DND-41 (cell line): ENCODE measurements at regions not wholly inside any gene's neighbourhood (a gene's known extent, or its start where the extent isn't known, plus 50 kb on each side); places are given as distances from the start of the nearest gene placed in this dataset.

Experiments used
- ATAC-seq: fragments of 200-7000 bp; cut with Tn5 transposase; 3 replicates; pipeline ENCODE4 v1.9.1; 2021; ENCODE audit warnings: low read depth; ENCODE audit not compliant: insufficient read depth
- DNase-seq: peaks from one replicate; pipeline ENCODE4 v3.0.0-alpha.2; 2020
- H2AFZ ChIP-seq: 2 replicates; pipeline ENCODE4 v1.6.0; 2012; ENCODE audit warnings: low read depth, low read length
- H3K27ac ChIP-seq: 2 replicates; pipeline ENCODE4 v1.5.1; 2012; ENCODE audit warnings: low read length, inconsistent platforms
- H3K27me3 ChIP-seq: fragments of 200-600 bp; sonication (generic); 2 replicates; pipeline ENCODE4 v1.6.0; 2012; ENCODE audit warnings: low read length, mild to moderate bottlenecking, inconsistent platforms; ENCODE audit not compliant: insufficient read depth, poor library complexity
- H3K36me3 ChIP-seq: 2 replicates; pipeline ENCODE4 v1.5.1; 2012; ENCODE audit warnings: low read length, inconsistent platforms; ENCODE audit not compliant: insufficient read depth
- H3K4me1 ChIP-seq: 2 replicates; pipeline ENCODE4 v1.5.1; 2012; ENCODE audit warnings: mild to moderate bottlenecking, low read length; ENCODE audit not compliant: insufficient read depth
- H3K4me2 ChIP-seq: 2 replicates; pipeline ENCODE4 v1.6.0; 2012; ENCODE audit warnings: mild to moderate bottlenecking, moderate library complexity, low read length, inconsistent platforms; ENCODE audit not compliant: insufficient read depth
- H3K4me3 ChIP-seq, 2 experiments: fragments of 200-600 bp in 1 of 2; shearing (Covaris generic) in 1 of 2; 2 replicates each; pipeline ENCODE4 v1.5.1; 2012 to 2016; ENCODE audit warnings: inconsistent platforms in 2 of 2, low read length in 2 of 2, mild to moderate bottlenecking in 2 of 2, low read depth in 1 of 2, moderate library complexity in 1 of 2
- H3K79me2 ChIP-seq: 2 replicates; pipeline ENCODE4 v1.6.0; 2012; ENCODE audit warnings: low read length, inconsistent platforms; ENCODE audit not compliant: insufficient read depth
- H3K9ac ChIP-seq: 2 replicates; pipeline ENCODE4 v1.6.0; 2012; ENCODE audit warnings: low read depth, mild to moderate bottlenecking, inconsistent platforms, low read length, moderate library complexity
- H3K9me3 ChIP-seq: 2 replicates; pipeline ENCODE4 v1.5.1; 2012; ENCODE audit warnings: low read length, moderate library complexity, mild to moderate bottlenecking, inconsistent platforms; ENCODE audit not compliant: insufficient read depth, severe bottlenecking
- H4K20me1 ChIP-seq: 2 replicates; pipeline ENCODE4 v1.6.0; 2012; ENCODE audit warnings: low read length; ENCODE audit not compliant: insufficient read depth
- CTCF ChIP-seq: IDR thresholded peaks from 2 replicates; pipeline ENCODE4 v1.5.1; 2012; ENCODE audit warnings: borderline replicate concordance, low read length, moderate library complexity, mild to moderate bottlenecking; ENCODE audit not compliant: poor library complexity, severe bottlenecking; ENCODE audit errors: extremely low read depth
- EZH2 ChIP-seq: IDR thresholded peaks from 3 replicates; pipeline ENCODE4 v1.6.1; 2012; ENCODE audit warnings: borderline replicate concordance, low read depth, mild to moderate bottlenecking, moderate library complexity, low read length, inconsistent platforms; ENCODE audit not compliant: severe bottlenecking

DNA sequence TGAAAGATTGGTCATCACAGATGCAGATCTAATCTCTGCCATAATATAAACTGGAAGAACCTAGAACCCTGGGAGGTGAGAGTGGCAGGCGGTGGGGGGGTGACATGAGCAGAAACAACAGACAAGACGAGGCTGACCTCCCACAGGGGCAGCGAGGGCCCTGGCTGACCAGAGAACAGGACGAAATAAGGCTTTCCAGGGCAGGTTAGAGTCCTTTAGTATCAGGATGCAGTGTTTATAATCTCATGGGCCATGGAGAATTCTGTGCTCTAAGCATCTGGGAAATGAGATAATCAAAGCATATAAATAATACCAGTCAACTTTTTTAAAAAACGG lies 102.7 kb upstream of the BCL2L14 start:
- no peak overlapping the region for H3K4me2 ChIP-seq
- no peak for ATAC-seq
- H3K9me3 ChIP-seq, result no peaks in the 10 kb centered on the region
- H2AFZ ChIP-seq, result no peak overlapping the region
- no peaks in the 10 kb centered on the region for H3K36me3 ChIP-seq
- H3K27me3 ChIP-seq, result no peaks in the 10 kb centered on the region
- H3K4me3 ChIP-seq, result no peak overlapping the region
- no peak for TF ChIP-seq EZH2
- no peak for TF ChIP-seq CTCF
- no peak for DNase-seq
- H3K4me1 ChIP-seq, result no peaks in the 10 kb centered on the region
- no peaks in the 10 kb centered on the region for H4K20me1 ChIP-seq
- H3K9ac ChIP-seq, result no peak overlapping the region
- H3K27ac ChIP-seq, result no peak overlapping the region
- no peaks in the 10 kb centered on the region for H3K79me2 ChIP-seq

DNA sequence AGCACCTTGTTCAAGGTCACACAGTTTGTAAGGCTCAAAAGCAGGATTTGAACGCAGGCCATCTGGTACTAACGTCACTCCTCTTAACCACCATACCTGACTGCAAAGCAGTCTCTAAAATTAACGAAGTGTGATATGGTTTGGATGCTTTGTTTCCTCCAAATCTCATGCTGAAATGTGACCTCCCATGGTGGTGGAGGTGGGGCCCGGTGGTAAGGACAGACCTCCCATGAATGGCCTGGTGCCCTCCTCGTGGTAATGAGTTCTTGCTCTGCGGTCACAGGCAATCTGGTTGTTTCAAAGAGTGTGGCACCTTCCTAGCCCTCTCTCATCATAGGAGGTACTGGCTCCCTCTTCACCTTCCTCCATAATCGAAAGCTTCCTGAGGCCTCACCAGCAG lies 102.2 kb upstream of the BCL2L14 start:
- DNase-seq (no peak), ATAC-seq (no peak)
- H3K27me3 ChIP-seq, result no peaks in the 10 kb centered on the region
- H4K20me1 ChIP-seq, result no peaks in the 10 kb centered on the region
- no peak for TF ChIP-seq EZH2
- no peak for TF ChIP-seq CTCF
- H3K36me3 ChIP-seq, result no peaks in the 10 kb centered on the region
- no peak overlapping the region for H3K9ac ChIP-seq
- no peaks in the 10 kb centered on the region for H3K4me1 ChIP-seq
- no peak overlapping the region for H3K4me2 ChIP-seq
- no peaks in the 10 kb centered on the region for H3K79me2 ChIP-seq
- H3K4me3 ChIP-seq, result no peak overlapping the region
- H3K27ac ChIP-seq, result no peak overlapping the region
- no peaks in the 10 kb centered on the region for H3K9me3 ChIP-seq
- no peak overlapping the region for H2AFZ ChIP-seq

DNA sequence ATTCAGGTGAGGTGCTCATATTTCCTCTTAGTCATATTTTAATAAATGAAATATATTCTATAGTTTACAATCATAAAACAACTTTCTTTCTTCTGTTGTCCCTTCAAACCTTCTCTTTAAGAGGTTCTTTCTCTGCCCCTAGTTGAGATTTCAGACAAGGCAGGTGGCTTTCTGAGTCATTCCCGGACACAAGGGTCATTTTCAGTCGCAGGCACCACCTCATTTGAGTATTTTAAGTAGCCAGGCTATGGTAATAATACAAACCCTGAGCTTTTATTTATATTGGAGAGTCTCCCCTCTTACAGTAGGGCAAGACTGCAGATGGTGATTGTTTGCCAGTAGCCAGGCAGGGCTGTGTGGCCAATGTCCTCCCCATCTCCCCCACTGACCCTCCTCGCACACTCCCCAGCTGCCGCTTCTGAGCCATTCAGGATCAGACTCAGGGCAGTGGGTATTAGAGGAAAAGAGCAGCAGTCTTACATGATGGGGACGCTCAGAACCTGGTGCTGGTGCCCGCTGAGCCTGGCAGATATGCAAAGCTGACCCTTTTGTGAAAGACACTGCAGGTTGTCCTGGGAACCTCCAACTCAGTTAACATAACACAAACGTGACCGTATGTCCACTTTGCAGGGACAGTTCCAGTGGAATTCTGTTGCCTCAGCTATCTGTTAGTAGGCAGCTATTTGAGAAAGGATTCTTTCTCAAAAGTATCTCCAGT lies 101.1 kb upstream of the BCL2L14 start:
- Histone ChIP-seq H3K4me2 (no peak overlapping the region), H3K27ac (no peak overlapping the region), H3K9me3 (no peaks in the 10 kb centered on the region), H3K27me3 (no peaks in the 10 kb centered on the region), H3K79me2 (no peaks in the 10 kb centered on the region), H3K4me1 (no peaks in the 10 kb centered on the region), H3K4me3 (no peak overlapping the region), H2AFZ (no peak overlapping the region), H3K36me3 (no peaks in the 10 kb centered on the region), H4K20me1 (no peaks in the 10 kb centered on the region), H3K9ac (no peak overlapping the region)
- TF ChIP-seq EZH2, result no peak
- TF ChIP-seq CTCF, result no peak
- ATAC-seq, result no peak
- DNase-seq, result no peak

DNA sequence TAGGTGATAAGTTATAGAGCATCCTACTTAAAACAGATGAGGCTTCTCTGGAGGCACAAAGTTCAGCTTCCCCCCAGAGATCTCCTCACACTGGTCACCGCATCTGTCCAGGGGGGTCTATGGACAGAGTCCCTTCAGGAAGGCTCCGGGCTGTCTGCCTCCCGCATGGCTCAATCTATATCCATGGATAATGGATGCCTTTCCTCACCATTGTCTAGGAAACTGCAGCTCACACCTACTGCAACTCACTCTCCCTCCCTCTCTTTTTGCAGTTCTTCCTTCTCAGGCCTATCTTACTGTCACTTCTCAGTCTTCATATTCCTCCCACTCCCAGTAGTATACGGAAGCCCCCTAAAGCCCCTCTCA lies 100.6 kb upstream of the BCL2L14 start:
- Histone ChIP-seq H3K9ac (no peak overlapping the region), H3K4me3 (no peak overlapping the region), H3K79me2 (no peaks in the 10 kb centered on the region), H3K9me3 (no peaks in the 10 kb centered on the region), H3K4me1 (no peaks in the 10 kb centered on the region), H3K27ac (no peak overlapping the region), H2AFZ (no peak overlapping the region), H3K27me3 (no peaks in the 10 kb centered on the region), H4K20me1 (no peaks in the 10 kb centered on the region), H3K4me2 (no peak overlapping the region), H3K36me3 (no peaks in the 10 kb centered on the region)
- TF ChIP-seq CTCF (no peak), EZH2 (no peak)
- no peak for ATAC-seq
- DNase-seq, result no peak
